GM18511 (cell line): ENCODE measurements at regions not wholly inside any gene's neighbourhood (a gene's known extent, or its start where the extent isn't known, plus 50 kb on each side); places are given as distances from the start of the nearest gene placed in this dataset.
A peak's percentile ranks its signal among the peaks of the same experiment; 100 is the strongest.
"Not testable (repeated sequence)": the region's sequence is repeated elsewhere in the genome, so short reads cannot be mapped to it uniquely, and the experiment has no call there.

Experiments used
- ATAC-seq: cut with Tn5 transposase; IDR thresholded peaks from one replicate; pipeline ENCODE4 v1.9.1; 2021; ENCODE audit warnings: mild to moderate bottlenecking, moderate library complexity; ENCODE audit not compliant: unreplicated experiment

DNA sequence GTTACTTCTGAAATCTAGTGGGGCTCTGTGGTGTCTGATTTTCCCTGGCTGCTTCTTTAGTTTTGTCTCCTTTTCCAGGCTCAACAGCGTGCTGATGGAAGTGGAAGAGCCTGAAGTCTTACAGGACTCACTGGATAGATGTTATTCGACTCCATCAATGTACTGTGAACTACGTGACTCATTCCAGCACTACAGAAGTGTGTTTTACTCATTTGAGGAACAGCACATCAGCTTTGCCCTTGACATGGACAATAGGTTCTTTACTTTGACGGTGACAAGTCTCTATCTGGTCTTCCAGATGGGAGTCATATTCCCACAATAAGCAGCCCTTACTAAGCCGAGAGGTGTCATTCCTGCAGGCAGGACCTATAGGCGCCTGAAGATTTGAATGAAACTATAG is 51.1 kb downstream of the NBPF8 start:
- not testable (repeated sequence) for ATAC-seq

DNA sequence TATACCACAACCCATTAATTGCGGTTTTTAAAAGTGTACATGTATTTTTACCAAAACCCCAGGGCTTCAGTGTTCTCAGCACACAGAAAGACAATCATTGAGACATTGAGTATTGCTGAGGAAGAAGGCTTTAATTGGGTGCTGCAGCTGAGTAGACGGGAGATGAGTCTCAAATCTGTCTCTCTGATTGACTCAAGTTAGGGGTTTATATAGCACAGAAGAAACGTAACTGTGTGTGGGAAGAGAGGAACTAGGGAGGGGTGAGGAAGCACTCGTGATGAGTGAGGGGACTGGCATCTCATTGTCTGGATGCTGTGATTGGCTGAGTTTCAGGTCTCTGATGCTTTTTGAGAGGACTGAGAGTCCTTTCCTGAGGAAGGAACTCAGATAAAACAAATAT is 62.8 kb downstream of the NBPF8 start:
- not testable (repeated sequence) for ATAC-seq

DNA sequence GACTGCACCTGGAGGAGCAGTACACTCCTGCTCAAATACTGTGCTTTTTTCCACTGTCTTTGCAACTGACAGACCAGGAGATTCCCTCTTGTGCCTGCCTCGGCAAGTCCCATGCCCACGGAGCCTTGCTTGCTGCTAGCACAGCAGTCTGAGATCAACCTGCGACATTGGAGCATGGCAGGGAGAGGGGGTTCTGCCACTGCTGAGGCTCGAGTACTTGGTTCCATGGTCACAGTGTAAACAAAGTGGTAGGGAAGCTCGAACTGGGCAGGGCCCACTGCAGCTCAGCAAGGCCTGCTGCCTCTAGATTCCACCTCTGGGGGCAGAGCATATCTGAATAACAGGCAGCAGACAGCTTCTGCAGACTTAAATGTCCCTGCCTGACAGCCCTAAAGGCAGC is 63.6 kb downstream of the NBPF8 start:
- not testable (repeated sequence) for ATAC-seq

DNA sequence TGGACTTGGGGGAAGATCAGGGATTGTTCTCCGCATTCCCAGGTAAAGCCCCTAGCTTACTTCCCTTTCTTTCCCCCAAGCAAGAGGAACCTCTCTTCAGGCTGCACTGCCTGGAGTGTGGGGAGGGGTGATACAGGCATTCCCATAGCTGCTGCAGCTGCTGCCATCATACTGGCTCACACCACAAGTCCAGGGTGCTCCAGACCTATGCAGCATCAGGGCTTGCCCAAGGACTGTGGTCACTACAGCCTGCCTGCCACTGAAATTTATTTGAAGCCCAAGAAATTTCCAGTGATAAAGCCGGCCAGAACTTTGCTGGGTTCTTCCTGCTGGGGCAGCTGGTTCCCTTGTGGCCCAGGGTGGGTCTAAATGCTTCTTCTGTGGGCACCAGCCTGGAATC is 72.7 kb downstream of the NBPF8 start:
- ATAC-seq: not testable (repeated sequence)

DNA sequence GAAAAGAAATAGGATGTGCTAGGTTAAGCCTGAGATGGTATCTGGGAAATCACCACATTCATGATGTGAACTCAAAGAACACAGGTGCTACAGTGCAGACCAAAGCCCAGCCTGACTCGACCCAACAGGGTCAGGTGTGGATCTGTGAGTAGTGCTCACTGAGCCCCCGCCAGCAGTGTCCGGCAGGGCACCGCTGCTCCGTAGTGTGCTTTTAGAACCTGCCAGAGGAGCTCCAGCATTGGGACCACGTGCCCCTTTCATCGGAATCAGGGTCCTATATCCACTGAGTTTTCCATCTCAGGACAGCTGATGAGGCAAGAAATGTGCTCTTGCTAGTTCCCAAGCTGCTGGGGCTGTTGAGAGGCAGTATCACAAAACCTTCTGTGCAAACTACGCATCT is 74.4 kb downstream of the NBPF8 start:
- not testable (repeated sequence) for ATAC-seq

DNA sequence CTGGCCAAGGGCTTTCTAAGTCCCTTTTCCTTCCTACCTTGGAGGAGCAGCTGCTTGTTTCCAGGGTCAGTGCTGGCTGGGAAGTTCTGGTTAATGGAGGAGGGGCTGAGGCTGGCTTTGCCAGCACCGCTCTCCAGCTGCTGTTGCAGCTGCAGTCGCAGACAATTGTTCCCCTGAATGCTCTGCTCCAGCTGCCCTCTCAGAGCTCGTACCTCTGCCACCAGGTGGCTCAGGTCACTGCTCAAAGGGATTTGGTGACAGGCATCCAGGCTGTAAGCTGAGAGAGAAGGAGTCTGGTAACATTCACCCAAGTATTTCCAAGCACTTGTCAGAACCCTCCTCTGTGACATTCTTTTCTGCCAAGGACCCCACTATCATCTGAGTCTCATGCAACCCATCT is 82.3 kb downstream of the NBPF8 start:
- ATAC-seq: not testable (repeated sequence)

- not testable (repeated sequence) for ATAC-seq
Observed at GRCh38 chr1:120503284-120503683, 88.4 kb downstream of the NBPF8 start.

- not testable (repeated sequence) for ATAC-seq
Observed at GRCh38 chr1:120506352-120506751, 91.5 kb downstream of the NBPF8 start.

DNA sequence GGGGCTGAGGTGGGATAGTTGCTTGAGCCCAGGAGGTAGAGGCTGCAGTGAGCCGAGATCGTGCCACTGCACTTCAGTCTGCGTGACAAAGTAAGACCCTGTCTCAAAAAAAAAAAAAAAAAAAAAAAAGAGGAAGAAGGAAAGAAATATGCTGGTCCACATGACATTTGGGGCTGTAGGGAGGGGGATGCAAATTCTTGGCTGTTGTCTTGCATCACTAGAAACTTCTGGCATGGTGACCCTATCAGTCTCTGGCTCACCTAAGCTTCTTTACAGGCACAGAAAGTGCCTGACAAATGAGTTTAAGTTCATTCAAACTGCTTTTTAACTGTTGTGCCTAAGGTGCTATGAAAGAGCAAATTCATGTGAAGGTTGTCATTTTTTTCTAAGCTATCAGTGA is 93.5 kb downstream of the NBPF8 start:
- not testable (repeated sequence) for ATAC-seq

GRCh38 chr1:120509258-120509657 is 94.4 kb downstream of the NBPF8 start:
- ATAC-seq: not testable (repeated sequence)

- not testable (repeated sequence) for ATAC-seq
Observed at GRCh38 chr1:120513099-120513498, 98.3 kb downstream of the NBPF8 start.

DNA sequence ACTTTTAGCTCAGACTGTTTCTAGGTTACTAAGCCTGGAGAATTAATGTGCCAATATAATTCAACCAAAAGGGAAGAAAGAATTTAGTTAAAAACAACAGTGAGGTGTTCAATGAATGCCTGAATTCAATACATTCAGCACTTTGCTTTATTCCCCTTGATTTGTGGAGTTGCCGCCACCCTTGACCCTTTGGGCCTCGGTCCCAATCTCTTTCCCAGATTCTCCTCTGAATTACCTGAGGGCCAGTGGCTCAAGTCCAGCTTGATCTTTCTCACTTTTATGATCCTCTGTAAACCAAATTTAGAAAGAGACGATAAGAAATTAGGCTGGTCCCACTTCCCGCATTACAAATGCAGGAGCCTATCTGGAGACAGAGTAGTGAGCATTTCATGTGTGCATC is 98.7 kb downstream of the NBPF8 start:
- ATAC-seq: not testable (repeated sequence)

DNA sequence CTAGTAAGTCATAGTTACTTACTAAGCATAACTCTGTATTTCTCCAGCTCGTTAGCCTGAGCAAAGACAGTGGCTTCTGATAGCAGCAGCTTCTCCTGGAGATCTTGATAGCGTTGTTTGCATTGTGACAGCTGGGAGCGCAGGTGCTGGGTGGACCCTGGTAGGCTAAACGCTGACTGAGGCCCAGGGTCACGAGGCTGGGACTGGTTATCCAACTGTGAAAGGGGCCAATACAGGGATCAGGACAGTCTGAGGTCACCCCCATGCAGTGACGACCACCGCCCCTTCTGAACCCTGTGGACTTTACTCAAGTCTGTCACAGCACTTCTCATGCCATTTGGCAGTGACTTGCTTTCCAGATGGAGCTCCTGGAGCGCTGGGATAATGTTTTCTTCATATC is 104.4 kb downstream of the NBPF8 start:
- ATAC-seq: not testable (repeated sequence)

- not testable (repeated sequence) for ATAC-seq
Observed at GRCh38 chr1:120524416-120524815, 109.6 kb downstream of the NBPF8 start.

GRCh38 chr1:120525386-120525785 is 110.6 kb downstream of the NBPF8 start:
- not testable (repeated sequence) for ATAC-seq

DNA sequence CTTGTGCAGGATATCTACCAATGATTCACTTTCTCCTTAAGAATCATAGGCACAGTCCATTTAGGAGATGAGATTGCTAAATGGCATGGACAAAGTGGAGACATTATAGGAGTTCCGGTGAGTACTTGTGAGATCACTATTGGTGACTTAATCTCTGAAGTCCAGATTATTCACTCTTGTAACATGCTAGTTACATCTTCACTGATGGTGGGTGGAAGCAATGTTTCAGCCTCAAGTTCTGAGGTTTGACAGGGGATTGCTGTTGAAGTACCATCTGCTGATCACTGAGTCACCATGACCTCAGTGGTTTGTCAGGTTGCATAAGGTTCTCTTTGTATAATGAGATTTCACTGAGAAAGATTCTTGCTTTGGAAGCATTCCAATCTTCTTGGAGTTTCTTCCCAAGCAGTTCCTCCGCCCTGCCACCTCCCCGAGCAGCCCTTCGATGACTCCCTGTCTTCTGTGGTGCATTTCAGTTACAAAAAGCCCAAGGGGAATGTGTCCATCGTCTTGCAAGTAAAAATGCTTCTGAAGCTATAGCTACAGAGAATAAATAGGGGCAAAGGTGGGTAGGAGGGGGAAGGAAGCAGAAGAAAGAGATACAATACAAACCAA is 114.7 kb downstream of the NBPF8 start:
- not testable (repeated sequence) for ATAC-seq

GRCh38 chr1:120531455-120531854 is 116.6 kb downstream of the NBPF8 start:
- not testable (repeated sequence) for ATAC-seq

DNA sequence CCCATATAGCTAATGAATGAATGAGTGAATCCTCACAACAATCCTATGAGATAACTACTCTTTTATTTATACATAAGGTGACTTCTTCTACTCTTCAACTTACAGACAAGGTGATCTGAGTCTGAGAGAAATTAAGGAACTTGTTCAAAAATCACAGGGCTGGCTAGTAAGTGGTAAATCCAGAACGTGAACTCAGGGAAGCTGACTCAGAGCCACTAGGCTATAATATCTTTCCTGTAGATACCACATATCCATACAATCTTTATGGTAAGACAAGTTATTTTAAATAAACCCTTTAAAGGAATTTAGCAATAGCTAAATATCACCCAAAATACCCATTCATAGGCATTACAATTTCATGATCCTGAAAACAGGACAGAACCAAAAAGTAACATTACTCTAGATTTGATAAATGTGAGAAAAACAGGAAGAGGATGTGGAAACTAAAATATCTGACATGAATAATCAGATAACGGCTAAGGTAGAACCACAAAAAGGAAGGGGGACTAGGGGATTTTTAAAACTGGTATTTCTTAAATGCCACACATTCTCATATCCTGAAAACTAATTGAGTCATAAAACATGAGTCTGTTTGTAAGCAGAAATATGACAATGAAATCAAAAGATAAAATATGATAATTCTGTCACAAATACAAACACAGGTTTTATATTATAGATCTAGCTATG is 119.7 kb downstream of the NBPF8 start:
- ATAC-seq: peak; percentile 89

GRCh38 chr1:120535052-120535451 is 120.2 kb downstream of the NBPF8 start:
- peak; percentile 83 for ATAC-seq

- ATAC-seq: not testable (repeated sequence)
Observed at GRCh38 chr1:120541394-120541793, 126.6 kb downstream of the NBPF8 start.

DNA sequence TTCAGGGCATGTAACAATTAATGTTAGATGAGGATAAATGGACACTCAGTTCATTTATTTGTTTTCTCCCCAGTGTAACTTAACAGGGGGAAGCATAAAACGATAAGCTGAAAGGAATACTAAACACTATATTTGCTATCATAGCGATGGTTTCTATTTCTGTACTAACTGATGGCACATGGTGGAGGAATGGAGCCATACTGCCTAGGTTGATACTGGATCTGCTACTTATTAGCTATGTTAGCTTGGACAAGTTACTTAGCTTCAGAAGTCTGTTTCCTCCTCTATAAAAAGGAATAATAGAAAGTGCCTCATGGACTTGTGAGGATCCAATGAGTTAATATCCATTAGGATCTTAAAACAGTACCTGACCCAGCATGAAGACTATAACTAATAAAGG is 127.5 kb downstream of the NBPF8 start:
- ATAC-seq: not testable (repeated sequence)

GRCh38 chr1:120542940-120543339 is 128.1 kb downstream of the NBPF8 start:
- not testable (repeated sequence) for ATAC-seq
